RPMI8226 (cell line): ENCODE measurements at regions not wholly inside any gene's neighbourhood (a gene's known extent, or its start where the extent isn't known, plus 50 kb on each side); places are given as distances from the start of the nearest gene placed in this dataset.

Experiments used
- DNase-seq: peaks from one replicate; pipeline ENCODE4 v3.0.0-alpha.2; 2015

GRCh38 chr7:1321411-1322239 is 89.0 kb downstream of the UNCX start:
- no peak for DNase-seq

- no peak for DNase-seq
Measured at GRCh38 chr7:1322240-1323110, 89.8 kb downstream of the UNCX start.

- no peak for DNase-seq
Measured at GRCh38 chr7:1323178-1324027, 90.7 kb downstream of the UNCX start.

- DNase-seq = no peak
Measured at GRCh38 chr7:1324028-1324900, 91.6 kb downstream of the UNCX start.

- DNase-seq = no peak
Measured at GRCh38 chr7:1325246-1325645, 92.6 kb downstream of the UNCX start.

GRCh38 chr7:1325646-1326510 is 93.2 kb downstream of the UNCX start:
- no peak for DNase-seq

GRCh38 chr7:1326511-1326785 is 93.8 kb downstream of the UNCX start:
- DNase-seq = no peak

GRCh38 chr7:1329261-1329660 is 96.6 kb downstream of the UNCX start:
- no peak for DNase-seq

- no peak for DNase-seq
Measured at GRCh38 chr7:1329966-1330800, 97.5 kb downstream of the UNCX start.

- DNase-seq = no peak
Measured at GRCh38 chr7:1330801-1331425, 98.2 kb downstream of the UNCX start.

- peak; percentile 50 for DNase-seq
Measured at GRCh38 chr7:1331561-1332467, 99.1 kb downstream of the UNCX start.

GRCh38 chr7:1336509-1336908 is 103.8 kb downstream of the UNCX start:
- no peak for DNase-seq

- DNase-seq = no peak
Measured at GRCh38 chr7:1339611-1340010, 106.9 kb downstream of the UNCX start.

GRCh38 chr7:1340031-1340430 is 107.4 kb downstream of the UNCX start:
- DNase-seq = no peak

- no peak for DNase-seq
Measured at GRCh38 chr7:1340461-1341360, 108.0 kb downstream of the UNCX start.

- DNase-seq = no peak
Measured at GRCh38 chr7:1341361-1342089, 108.9 kb downstream of the UNCX start.

GRCh38 chr7:1342090-1342640 is 109.5 kb downstream of the UNCX start:
- DNase-seq = no peak
